ENCODE measurements at regions not wholly inside any gene's neighbourhood (a gene's known extent, or its start where the extent isn't known, plus 50 kb on each side); places are given as distances from the start of the nearest gene placed in this dataset.
"Not testable (repeated sequence)": the region's sequence is repeated elsewhere in the genome, so short reads cannot be mapped to it uniquely, and the experiment has no call there.

DNA sequence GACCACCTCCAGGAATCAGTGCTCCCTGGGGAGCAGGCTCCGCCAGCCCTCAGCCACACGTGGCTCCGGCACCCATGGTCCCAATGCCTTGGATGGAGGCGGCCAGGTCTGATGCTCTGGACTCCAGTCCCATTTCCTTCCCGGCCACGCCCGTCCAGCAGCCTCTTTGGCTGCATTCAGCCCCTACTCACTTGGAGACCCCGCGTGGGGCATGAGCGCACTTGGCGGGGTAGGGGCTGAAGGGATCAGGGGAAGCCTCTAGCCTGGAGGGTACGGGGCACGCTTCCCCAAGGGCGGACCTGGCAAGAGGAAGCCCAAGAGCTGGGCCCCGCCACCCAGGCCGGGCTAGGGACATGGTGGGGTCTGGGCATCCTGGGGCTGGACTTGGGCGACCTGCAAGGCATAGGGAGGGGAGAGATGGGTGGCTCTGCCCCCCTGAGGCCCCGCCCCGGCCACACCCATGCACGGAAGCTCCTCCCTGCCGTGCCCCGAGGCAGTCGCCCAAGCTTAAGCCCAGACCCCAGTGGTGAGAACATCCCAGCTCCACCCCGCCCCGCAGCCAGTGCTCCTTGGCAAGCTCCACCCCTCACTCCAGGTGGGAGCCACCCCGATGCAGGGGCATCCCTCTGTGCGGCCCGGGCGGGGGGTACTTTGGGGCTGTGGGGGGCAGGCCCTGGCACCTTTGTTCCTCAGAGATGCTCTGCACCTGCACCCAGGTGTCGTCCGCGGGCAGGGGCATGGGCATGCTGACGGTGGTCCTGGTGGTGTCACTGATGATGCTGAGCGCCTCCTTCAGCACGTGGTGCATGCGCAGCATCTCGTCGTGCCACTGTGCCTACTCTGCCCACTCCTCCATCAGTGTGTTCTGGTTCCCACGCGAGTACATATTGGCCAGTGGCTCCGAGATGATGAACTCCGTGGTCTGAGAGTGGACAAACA lies 163.5 kb downstream of the GOLGA6L4 start:
- H3K36me3 ChIP-seq (ENCODE audit: control insufficient read depth in 2 of 3, insufficient read depth in 3 of 3, low read length in 3 of 3), result no peaks in the 10 kb centered on the region
- FAIRE-seq, result no peak
- H3K9me3 ChIP-seq (ENCODE audit: control insufficient read depth in 2 of 3, insufficient read depth in 1 of 3, low read length in 3 of 3), result no peaks in the 10 kb centered on the region
- no peaks in the 10 kb centered on the region for H3K27me3 ChIP-seq (ENCODE audit: control insufficient read depth, insufficient read depth, low read length)
- H3K27ac ChIP-seq (ENCODE audit: low read depth in 2 of 2, low read length in 2 of 2), result no peak overlapping the region
- DNase-seq, result peak in 3 of 5 donors; percentile 5 to 65 (median 28)
- TF ChIP-seq, protein P1, sequence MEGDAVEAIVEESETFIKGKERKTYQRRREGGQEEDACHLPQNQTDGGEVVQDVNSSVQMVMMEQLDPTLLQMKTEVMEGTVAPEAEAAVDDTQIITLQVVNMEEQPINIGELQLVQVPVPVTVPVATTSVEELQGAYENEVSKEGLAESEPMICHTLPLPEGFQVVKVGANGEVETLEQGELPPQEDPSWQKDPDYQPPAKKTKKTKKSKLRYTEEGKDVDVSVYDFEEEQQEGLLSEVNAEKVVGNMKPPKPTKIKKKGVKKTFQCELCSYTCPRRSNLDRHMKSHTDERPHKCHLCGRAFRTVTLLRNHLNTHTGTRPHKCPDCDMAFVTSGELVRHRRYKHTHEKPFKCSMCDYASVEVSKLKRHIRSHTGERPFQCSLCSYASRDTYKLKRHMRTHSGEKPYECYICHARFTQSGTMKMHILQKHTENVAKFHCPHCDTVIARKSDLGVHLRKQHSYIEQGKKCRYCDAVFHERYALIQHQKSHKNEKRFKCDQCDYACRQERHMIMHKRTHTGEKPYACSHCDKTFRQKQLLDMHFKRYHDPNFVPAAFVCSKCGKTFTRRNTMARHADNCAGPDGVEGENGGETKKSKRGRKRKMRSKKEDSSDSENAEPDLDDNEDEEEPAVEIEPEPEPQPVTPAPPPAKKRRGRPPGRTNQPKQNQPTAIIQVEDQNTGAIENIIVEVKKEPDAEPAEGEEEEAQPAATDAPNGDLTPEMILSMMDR (IDR thresholded peaks at IDR 0.05; ENCODE audit: borderline replicate concordance, extremely low read depth, insufficient read depth), result no peak
- H3K4me3 ChIP-seq (ENCODE audit: low read length in 3 of 3), result no peak overlapping the region
- intact Hi-C loops (cut with DNase I), result no loop called here
- no peaks in the 10 kb centered on the region for H3K4me1 ChIP-seq (ENCODE audit: control insufficient read depth in 2 of 3, insufficient read depth in 2 of 3, low read depth in 1 of 3, low read length in 3 of 3)
- H3K9ac ChIP-seq (ENCODE audit: low read length in 3 of 3), result no peak overlapping the region

DNA sequence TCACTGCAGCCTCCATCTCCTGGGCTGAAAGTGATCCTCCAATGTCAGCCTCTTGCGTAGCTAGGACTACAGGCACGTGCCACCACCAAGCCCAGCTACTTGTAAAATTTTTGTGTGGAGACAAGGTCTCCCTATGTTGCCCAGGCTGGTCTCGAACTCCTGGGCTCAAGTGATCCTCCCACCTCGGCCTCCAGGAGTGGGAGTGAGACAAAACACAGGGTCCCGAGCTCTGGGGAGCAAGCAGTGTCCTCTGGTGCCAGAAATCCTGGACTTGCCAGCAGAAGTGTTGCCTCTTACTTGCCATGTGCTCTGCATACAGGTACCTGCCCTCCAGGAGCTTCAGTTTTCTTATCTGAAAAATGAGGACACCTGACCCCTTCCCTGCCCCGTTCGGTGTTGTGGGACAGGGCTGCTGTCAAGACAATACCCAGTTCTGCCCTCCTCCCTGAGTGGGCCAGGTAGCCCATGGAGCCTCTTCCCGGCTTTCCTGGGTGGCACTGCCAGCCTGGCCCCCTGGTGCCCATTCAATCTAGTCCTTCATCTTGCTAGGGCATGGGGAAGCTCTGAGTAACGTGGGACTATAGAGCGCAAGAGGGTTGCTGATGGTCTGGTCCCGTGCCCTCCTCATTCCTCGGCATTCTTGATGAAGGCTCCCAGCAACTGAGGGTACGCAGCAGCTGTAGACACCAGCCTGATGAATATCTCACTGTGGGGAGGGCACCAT lies 164.6 kb downstream of the GOLGA6L4 start:
- H3K27me3 ChIP-seq (ENCODE audit: control insufficient read depth, insufficient read depth, low read length), result no peaks in the 10 kb centered on the region
- DNase-seq (peak in 2 of 5 donors; percentile 3 to 42), FAIRE-seq (no peak)
- TF ChIP-seq, protein P1 (IDR thresholded peaks at IDR 0.05; ENCODE audit: borderline replicate concordance, extremely low read depth, insufficient read depth), result no peak
- H3K36me3 ChIP-seq (ENCODE audit: control insufficient read depth in 2 of 3, insufficient read depth in 3 of 3, low read length in 3 of 3), result no peaks in the 10 kb centered on the region
- no peak overlapping the region for H3K4me3 ChIP-seq (ENCODE audit: low read length in 3 of 3)
- no peak overlapping the region for H3K27ac ChIP-seq (ENCODE audit: low read depth in 2 of 2, low read length in 2 of 2)
- no peak overlapping the region for H3K9ac ChIP-seq (ENCODE audit: low read length in 3 of 3)
- no peaks in the 10 kb centered on the region for H3K4me1 ChIP-seq (ENCODE audit: control insufficient read depth in 2 of 3, insufficient read depth in 2 of 3, low read depth in 1 of 3, low read length in 3 of 3)
- no peaks in the 10 kb centered on the region for H3K9me3 ChIP-seq (ENCODE audit: control insufficient read depth in 2 of 3, insufficient read depth in 1 of 3, low read length in 3 of 3)
- intact Hi-C loops (cut with DNase I), result no loop called here

DNA sequence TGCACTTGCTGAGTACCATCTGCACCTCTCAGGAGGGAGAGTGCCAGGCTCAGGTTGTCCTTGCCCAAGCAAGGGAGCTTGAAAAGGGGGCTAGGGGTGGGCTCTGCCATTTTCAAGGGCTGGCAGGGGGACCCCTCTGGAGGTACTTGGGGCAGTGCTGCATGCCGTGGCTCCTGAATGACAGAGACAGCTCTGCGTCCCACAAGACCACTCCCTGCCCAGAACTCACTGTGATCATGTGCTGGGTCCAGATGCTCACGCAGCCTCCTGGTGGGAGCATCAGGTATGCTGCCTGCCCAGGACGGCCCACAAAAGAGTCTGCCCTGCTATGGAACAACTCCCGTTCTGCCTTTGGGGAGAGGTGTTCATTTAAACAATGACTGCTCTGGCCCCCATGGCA lies 165.2 kb downstream of the GOLGA6L4 start:
- Histone ChIP-seq H3K27ac (ENCODE audit: low read depth in 2 of 2, low read length in 2 of 2) (no peak overlapping the region), H3K4me1 (ENCODE audit: control insufficient read depth in 2 of 3, insufficient read depth in 2 of 3, low read depth in 1 of 3, low read length in 3 of 3) (no peaks in the 10 kb centered on the region), H3K9me3 (ENCODE audit: control insufficient read depth in 2 of 3, insufficient read depth in 1 of 3, low read length in 3 of 3) (no peaks in the 10 kb centered on the region), H3K4me3 (ENCODE audit: low read length in 3 of 3) (no peak overlapping the region), H3K36me3 (ENCODE audit: control insufficient read depth in 2 of 3, insufficient read depth in 3 of 3, low read length in 3 of 3) (no peaks in the 10 kb centered on the region), H3K9ac (ENCODE audit: low read length in 3 of 3) (no peak overlapping the region), H3K27me3 (ENCODE audit: control insufficient read depth, insufficient read depth, low read length) (no peaks in the 10 kb centered on the region)
- FAIRE-seq (no peak), DNase-seq (peak in 3 of 5 donors; percentile 6 to 22 (median 15))
- TF ChIP-seq, protein P1 (IDR thresholded peaks at IDR 0.05; ENCODE audit: borderline replicate concordance, extremely low read depth, insufficient read depth), result no peak
- intact Hi-C loops (cut with DNase I), result no loop called here

DNA sequence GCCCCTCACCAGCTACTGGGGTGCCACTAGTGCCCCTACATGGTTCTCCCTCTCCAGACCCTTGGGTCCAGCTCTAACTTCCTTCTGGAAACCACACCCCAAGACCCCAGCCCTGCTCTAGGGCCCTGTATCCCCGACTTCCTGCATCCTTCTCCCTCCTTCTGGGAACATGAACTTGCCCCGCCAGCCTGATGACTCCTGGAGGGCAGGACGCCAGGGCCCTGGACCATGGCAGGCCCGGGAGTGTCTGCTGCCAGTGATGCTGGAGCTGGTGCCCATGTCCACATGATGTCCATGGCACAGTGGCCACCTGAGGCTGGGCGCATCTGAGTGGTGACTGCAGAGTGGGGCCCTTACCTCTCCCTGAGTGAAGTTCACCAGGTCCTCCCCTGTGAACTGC lies 165.9 kb downstream of the GOLGA6L4 start:
- H3K9me3 ChIP-seq (ENCODE audit: control insufficient read depth in 2 of 3, insufficient read depth in 1 of 3, low read length in 3 of 3); H3K4me3 ChIP-seq (ENCODE audit: low read length in 3 of 3); H3K9ac ChIP-seq (ENCODE audit: low read length in 3 of 3); FAIRE-seq; H3K27me3 ChIP-seq (ENCODE audit: control insufficient read depth, insufficient read depth, low read length); H3K36me3 ChIP-seq (ENCODE audit: control insufficient read depth in 2 of 3, insufficient read depth in 3 of 3, low read length in 3 of 3); H3K27ac ChIP-seq (ENCODE audit: low read depth in 2 of 2, low read length in 2 of 2); H3K4me1 ChIP-seq (ENCODE audit: control insufficient read depth in 2 of 3, insufficient read depth in 2 of 3, low read depth in 1 of 3, low read length in 3 of 3); intact Hi-C loops (cut with DNase I): not testable (repeated sequence)
- peak in 2 of 5 donors; percentile 0 to 39 for DNase-seq

DNA sequence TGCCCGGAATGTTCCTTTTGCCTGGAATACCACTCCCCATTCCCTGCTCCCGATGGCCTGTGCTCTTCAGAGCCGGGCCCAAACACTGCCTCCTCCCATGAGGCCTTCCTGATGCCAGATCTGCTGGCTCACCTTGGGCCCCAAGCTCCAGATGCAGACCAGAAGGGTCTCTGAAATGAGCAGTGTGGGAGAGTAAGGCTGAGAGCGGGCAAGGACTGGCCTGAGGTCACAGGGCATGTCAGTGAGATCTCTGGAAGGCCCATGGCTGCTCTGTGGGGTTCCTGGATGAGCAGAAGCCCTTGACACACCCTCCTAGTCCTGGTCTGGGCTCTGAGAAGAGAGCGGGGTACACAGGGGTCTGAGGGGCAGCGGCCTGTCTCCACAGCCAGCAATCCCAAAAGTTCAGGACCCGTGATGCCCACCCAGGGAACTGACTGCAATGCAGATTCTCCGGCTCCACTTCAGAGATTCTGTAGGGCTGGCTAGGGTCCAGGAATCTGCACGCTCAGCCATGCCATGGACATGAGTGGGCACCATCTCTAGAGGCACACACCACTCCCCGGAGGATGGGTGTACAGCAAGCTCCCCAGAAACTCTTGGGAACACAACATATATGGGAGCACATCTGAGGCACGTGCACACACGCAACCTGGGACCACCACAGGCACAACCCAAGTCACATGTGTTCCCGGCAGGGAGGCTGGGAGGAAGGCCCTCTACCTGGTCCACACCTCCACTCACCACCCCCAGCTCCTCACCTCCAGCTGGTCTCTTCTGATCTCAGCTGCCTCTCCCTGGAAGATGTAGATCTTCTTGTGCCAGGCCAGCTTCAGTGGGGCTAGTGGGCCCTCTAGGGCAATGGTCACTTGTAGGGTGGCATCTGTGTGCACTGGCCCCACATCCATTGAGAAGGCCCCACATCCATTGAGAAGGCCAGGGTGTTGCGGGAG lies 166.6 kb downstream of the GOLGA6L4 start:
- intact Hi-C loops (cut with DNase I); H3K27ac ChIP-seq (ENCODE audit: low read depth in 2 of 2, low read length in 2 of 2); H3K9ac ChIP-seq (ENCODE audit: low read length in 3 of 3); H3K4me1 ChIP-seq (ENCODE audit: control insufficient read depth in 2 of 3, insufficient read depth in 2 of 3, low read depth in 1 of 3, low read length in 3 of 3); FAIRE-seq; H3K9me3 ChIP-seq (ENCODE audit: control insufficient read depth in 2 of 3, insufficient read depth in 1 of 3, low read length in 3 of 3); H3K36me3 ChIP-seq (ENCODE audit: control insufficient read depth in 2 of 3, insufficient read depth in 3 of 3, low read length in 3 of 3); H3K4me3 ChIP-seq (ENCODE audit: low read length in 3 of 3); H3K27me3 ChIP-seq (ENCODE audit: control insufficient read depth, insufficient read depth, low read length): not testable (repeated sequence)
- DNase-seq, result peak in 3 of 5 donors; percentile 2 to 39 (median 9)

All from kidney (tissue), 13 donors.